Vagina (tissue), 2 donors: ENCODE measurements at regions not wholly inside any gene's neighbourhood (a gene's known extent, or its start where the extent isn't known, plus 50 kb on each side); places are given as distances from the start of the nearest gene placed in this dataset.
"Not testable (repeated sequence)": the region's sequence is repeated elsewhere in the genome, so short reads cannot be mapped to it uniquely, and the experiment has no call there.

Source experiments
- DNase-seq, 2 donors: peaks; one replicate each; pipeline ENCODE4 v3.0.0-alpha.2; 2017; ENCODE audit errors: extremely low spot score in 2 of 2
- H3K27ac ChIP-seq: fragments of 200-600 bp; sonication (generic); one replicate; pipeline ENCODE4 v1.5.1; 2019
- H3K27me3 ChIP-seq: fragments of 200-600 bp; sonication (generic); one replicate; pipeline ENCODE4 v1.5.1; 2019
- H3K36me3 ChIP-seq, 2 donors: fragments of 200-600 bp; sonication (generic); one replicate each; pipeline ENCODE4 v1.5.1; 2017 to 2019
- H3K4me1 ChIP-seq: fragments of 200-600 bp; sonication (generic); one replicate; pipeline ENCODE4 v1.5.1; 2019
- H3K4me3 ChIP-seq, 2 donors: fragments of 200-600 bp; sonication (generic); 1 replicate in 1 of 2; 2 replicates in 1 of 2; pipeline ENCODE4 v1.5.1; 2016 to 2019
- H3K9me3 ChIP-seq: fragments of 200-600 bp; sonication (generic); one replicate; pipeline ENCODE4 v1.5.1; 2019
- POLR2A ChIP-seq, 2 donors: fragments of 450-650 bp; IDR thresholded peaks; one replicate each; pipeline ENCODE4 v1.6.1; 2017; ENCODE audit warnings: antibody characterized with exemption in 2 of 2, mild to moderate bottlenecking in 2 of 2, moderate library complexity in 2 of 2
- POLR2AphosphoS5 ChIP-seq, 2 donors: sonication (generic); formaldehyde crosslinking; IDR thresholded peaks; one replicate each; pipeline ENCODE4 v1.9.0; 2017; ENCODE audit warnings: antibody characterized with exemption in 2 of 2, mild to moderate bottlenecking in 2 of 2, low read depth in 1 of 2; ENCODE audit not compliant: insufficient read depth in 1 of 2
- intact Hi-C: fragments of 100-400 bp; cut with DNase I; formaldehyde crosslinking; loops from one replicate; pipeline ENCODE4 v1.15.1; 2023
- TF ChIP-seq, protein P1 (sequence below), 3 experiments: fragments of 450-650 bp in 2 of 3; fragments of 200-600 bp in 1 of 3; sonication (generic) in 1 of 3; IDR thresholded peaks; one replicate each; pipeline ENCODE4 v1.5.1; 2017 to 2019; ENCODE audit warnings: antibody characterized with exemption in 3 of 3, mild to moderate bottlenecking in 2 of 3, moderate library complexity in 2 of 3

DNA sequence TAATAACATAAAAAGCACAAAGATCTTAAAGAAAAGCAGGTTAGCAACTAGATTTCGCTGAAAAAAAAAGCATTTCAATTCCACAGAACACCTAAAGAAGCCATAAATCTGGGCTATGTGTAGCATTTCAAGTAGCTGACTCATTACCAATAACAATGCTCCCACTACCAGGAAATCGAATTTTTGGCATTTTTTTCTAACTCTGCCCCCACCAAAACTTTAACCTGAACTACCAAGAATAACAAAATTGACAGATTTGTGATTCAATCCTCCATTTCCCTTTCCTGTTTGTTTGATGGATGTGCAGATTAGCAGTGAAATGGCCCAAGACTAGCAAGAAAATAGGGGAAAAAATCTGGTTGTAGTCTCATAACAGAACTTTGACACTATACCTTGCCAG, 180.2 kb downstream of the RASEF start:
- no peak for DNase-seq
- Histone ChIP-seq H3K9me3 (no peaks in the 10 kb centered on the region), H3K27me3 (no peaks in the 10 kb centered on the region), H3K36me3 (no peaks in the 10 kb centered on the region), H3K27ac (no peak overlapping the region), H3K4me1 (no peaks in the 10 kb centered on the region), H3K4me3 (no peak overlapping the region)
- TF ChIP-seq, protein P1, sequence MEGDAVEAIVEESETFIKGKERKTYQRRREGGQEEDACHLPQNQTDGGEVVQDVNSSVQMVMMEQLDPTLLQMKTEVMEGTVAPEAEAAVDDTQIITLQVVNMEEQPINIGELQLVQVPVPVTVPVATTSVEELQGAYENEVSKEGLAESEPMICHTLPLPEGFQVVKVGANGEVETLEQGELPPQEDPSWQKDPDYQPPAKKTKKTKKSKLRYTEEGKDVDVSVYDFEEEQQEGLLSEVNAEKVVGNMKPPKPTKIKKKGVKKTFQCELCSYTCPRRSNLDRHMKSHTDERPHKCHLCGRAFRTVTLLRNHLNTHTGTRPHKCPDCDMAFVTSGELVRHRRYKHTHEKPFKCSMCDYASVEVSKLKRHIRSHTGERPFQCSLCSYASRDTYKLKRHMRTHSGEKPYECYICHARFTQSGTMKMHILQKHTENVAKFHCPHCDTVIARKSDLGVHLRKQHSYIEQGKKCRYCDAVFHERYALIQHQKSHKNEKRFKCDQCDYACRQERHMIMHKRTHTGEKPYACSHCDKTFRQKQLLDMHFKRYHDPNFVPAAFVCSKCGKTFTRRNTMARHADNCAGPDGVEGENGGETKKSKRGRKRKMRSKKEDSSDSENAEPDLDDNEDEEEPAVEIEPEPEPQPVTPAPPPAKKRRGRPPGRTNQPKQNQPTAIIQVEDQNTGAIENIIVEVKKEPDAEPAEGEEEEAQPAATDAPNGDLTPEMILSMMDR (IDR thresholded peaks at IDR 0.05), result no peak
- TF ChIP-seq POLR2A (IDR thresholded peaks at IDR 0.05) (no peak), POLR2AphosphoS5 (IDR thresholded peaks at IDR 0.05; ENCODE audit: insufficient read depth in 1 of 2, low read depth in 1 of 2) (no peak)
- intact Hi-C loops, result no loop called here

DNA sequence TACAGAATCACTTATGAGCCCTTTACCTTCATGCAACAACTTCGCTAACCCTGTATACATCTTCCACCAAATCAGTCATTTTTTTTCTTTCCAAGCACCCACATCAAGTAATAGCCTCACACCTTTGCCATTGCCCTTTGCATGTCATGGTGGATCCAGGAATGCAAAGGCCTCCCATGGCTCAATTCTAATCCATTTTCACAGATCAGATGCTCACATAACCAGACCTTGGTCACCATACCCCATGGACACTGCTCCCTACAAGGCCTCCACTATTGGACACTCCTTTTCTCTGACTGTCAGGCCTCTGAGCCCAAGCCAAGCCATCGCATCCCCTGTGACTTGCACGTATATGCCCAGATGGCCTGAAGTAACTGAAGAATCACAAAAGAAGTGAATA, 179.5 kb downstream of the RASEF start:
- DNase-seq, result no peak
- Histone ChIP-seq H3K27me3 (no peaks in the 10 kb centered on the region), H3K4me3 (no peak overlapping the region), H3K4me1 (no peaks in the 10 kb centered on the region), H3K27ac (no peak overlapping the region), H3K9me3 (no peaks in the 10 kb centered on the region), H3K36me3 (no peaks in the 10 kb centered on the region)
- intact Hi-C loops, result no loop called here
- TF ChIP-seq, protein P1 (IDR thresholded peaks at IDR 0.05), result no peak
- no peak for TF ChIP-seq POLR2A (IDR thresholded peaks at IDR 0.05)
- no peak for TF ChIP-seq POLR2AphosphoS5 (IDR thresholded peaks at IDR 0.05; ENCODE audit: insufficient read depth in 1 of 2, low read depth in 1 of 2)

DNA sequence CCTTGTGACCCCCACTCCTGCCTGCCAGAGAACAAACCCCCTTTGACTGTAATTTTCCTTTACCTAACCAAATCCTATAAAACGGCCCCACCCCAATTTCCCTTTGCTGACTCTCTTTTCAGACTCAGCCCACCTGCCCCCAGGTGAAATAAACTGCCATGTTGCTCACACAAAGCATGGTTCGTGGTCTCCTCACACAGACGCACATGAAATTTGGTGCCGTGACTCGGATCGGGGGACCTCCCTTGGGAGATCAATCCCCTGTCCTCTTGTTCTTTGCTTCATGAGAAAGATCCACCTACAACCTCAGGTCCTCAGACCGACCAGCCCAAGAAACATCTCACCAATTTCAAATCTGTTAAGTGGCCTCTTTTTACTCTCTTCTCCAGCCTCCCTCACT, 179.0 kb downstream of the RASEF start:
- H3K4me1 ChIP-seq, DNase-seq, H3K27me3 ChIP-seq, H3K4me3 ChIP-seq, H3K27ac ChIP-seq, H3K9me3 ChIP-seq, H3K36me3 ChIP-seq, intact Hi-C loops: not testable (repeated sequence)

DNA sequence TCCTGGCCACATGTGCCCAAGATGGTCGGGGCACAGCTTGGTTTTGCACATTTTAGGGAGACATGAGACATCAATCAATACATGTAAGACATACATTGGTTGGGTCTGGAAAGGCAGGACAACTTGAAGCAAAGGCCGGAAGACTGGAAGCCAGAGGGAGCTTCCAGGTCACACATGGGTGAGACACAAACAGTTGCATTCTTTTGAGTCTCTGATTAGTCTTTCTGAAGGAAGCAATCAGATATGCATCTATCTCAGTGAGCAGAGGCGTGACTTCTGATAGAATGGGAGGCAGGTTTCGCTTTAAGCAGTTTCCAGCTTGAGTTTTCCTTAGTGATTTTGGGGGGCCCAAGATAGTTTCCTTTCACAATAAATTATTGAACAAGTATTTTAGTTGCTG, 172.5 kb downstream of the RASEF start:
- intact Hi-C loops, result no loop called here
- H3K9me3 ChIP-seq, result no peaks in the 10 kb centered on the region

DNA sequence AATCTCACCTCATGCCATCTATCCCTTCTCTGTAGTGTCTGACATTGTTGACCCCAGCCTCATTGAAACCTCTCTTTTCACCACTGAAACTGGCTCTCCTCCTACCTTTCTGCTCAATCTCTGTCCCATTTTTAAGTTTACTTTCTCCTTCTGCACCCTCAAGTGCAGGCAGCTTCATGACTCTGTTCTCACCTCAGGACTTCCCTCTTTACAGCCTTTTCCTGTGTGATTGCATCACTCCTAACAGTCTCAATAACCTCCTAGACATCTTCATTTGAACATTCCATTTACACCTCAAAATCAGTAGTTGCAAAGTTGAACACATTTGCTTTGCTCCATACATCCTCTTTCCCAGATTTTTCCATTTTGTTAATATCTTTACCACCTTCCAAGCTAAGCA, 172.1 kb downstream of the RASEF start:
- intact Hi-C loops, result no loop called here
- DNase-seq, result no peak
- no peak overlapping the region for H3K27ac ChIP-seq
- TF ChIP-seq POLR2AphosphoS5 (IDR thresholded peaks at IDR 0.05; ENCODE audit: insufficient read depth in 1 of 2, low read depth in 1 of 2), result no peak
- TF ChIP-seq, protein P1 (IDR thresholded peaks at IDR 0.05), result no peak
- no peak for TF ChIP-seq POLR2A (IDR thresholded peaks at IDR 0.05)
- no peaks in the 10 kb centered on the region for H3K36me3 ChIP-seq
- H3K4me3 ChIP-seq, result no peak overlapping the region
- no peaks in the 10 kb centered on the region for H3K27me3 ChIP-seq
- no peaks in the 10 kb centered on the region for H3K4me1 ChIP-seq
- H3K9me3 ChIP-seq, result no peaks in the 10 kb centered on the region

More for the DNA sequence above, 172.5 kb downstream of the RASEF start:
- H3K4me1 ChIP-seq, result no peaks in the 10 kb centered on the region
- no peak for DNase-seq
- H3K36me3 ChIP-seq, result no peaks in the 10 kb centered on the region
- H3K4me3 ChIP-seq, result no peak overlapping the region
- TF ChIP-seq POLR2AphosphoS5 (IDR thresholded peaks at IDR 0.05; ENCODE audit: insufficient read depth in 1 of 2, low read depth in 1 of 2) (no peak), POLR2A (IDR thresholded peaks at IDR 0.05) (no peak)
- TF ChIP-seq, protein P1 (IDR thresholded peaks at IDR 0.05), result no peak
- no peak overlapping the region for H3K27ac ChIP-seq
- H3K27me3 ChIP-seq, result no peaks in the 10 kb centered on the region

DNA sequence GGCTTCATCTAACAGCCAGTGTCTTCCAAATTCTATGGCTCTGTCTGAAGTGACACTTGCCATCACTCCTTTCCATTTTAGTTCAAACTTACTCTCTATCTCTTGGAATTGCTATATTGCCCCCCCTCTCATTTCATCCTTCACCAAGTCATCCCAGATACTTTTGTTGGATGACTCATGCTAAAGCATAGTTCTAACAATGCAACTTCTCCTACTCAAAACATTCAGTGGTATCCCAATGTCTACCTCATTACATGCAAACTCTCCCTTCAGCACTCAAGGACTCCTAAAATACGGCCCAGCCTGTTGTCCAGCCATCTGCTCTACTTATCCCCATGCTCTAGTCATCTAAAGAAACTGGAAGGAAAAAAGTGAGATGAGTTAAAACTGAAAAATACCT, 171.6 kb downstream of the RASEF start:
- intact Hi-C loops, result no loop called here
- TF ChIP-seq, protein P1 (IDR thresholded peaks at IDR 0.05), result no peak
- TF ChIP-seq POLR2AphosphoS5 (IDR thresholded peaks at IDR 0.05; ENCODE audit: insufficient read depth in 1 of 2, low read depth in 1 of 2), result no peak
- no peak for TF ChIP-seq POLR2A (IDR thresholded peaks at IDR 0.05)

More for the DNA sequence above, 171.6 kb downstream of the RASEF start:
- Histone ChIP-seq H3K4me3 (no peak overlapping the region), H3K9me3 (no peaks in the 10 kb centered on the region), H3K27ac (no peak overlapping the region), H3K27me3 (no peaks in the 10 kb centered on the region), H3K4me1 (no peaks in the 10 kb centered on the region), H3K36me3 (no peaks in the 10 kb centered on the region)
- no peak for DNase-seq
